ENCODE measurements at regions not wholly inside any gene's neighbourhood (a gene's known extent, or its start where the extent isn't known, plus 50 kb on each side); places are given as distances from the start of the nearest gene placed in this dataset.

GRCh38 chr20:53814060-53814459 lies 220.4 kb upstream of the ZNF217 start:
- H3K27me3 Mint-ChIP-seq (ENCODE audit: unreplicated experiment): no peaks in the 10 kb centered on the region
- no peak for DNase-seq (ENCODE audit: low spot score)
- H3K4me1 Mint-ChIP-seq (ENCODE audit: unreplicated experiment): no peaks in the 10 kb centered on the region
- no peaks in the 10 kb centered on the region for H3K9me3 Mint-ChIP-seq (ENCODE audit: unreplicated experiment)
- no peaks in the 10 kb centered on the region for H3K36me3 Mint-ChIP-seq (ENCODE audit: low read depth, unreplicated experiment)
- TF ChIP-seq, protein P1, sequence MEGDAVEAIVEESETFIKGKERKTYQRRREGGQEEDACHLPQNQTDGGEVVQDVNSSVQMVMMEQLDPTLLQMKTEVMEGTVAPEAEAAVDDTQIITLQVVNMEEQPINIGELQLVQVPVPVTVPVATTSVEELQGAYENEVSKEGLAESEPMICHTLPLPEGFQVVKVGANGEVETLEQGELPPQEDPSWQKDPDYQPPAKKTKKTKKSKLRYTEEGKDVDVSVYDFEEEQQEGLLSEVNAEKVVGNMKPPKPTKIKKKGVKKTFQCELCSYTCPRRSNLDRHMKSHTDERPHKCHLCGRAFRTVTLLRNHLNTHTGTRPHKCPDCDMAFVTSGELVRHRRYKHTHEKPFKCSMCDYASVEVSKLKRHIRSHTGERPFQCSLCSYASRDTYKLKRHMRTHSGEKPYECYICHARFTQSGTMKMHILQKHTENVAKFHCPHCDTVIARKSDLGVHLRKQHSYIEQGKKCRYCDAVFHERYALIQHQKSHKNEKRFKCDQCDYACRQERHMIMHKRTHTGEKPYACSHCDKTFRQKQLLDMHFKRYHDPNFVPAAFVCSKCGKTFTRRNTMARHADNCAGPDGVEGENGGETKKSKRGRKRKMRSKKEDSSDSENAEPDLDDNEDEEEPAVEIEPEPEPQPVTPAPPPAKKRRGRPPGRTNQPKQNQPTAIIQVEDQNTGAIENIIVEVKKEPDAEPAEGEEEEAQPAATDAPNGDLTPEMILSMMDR (IDR thresholded peaks at IDR 0.05; ENCODE audit: unreplicated experiment): no peak
- H3K4me3 Mint-ChIP-seq (ENCODE audit: unreplicated experiment): no peak overlapping the region
- no peak overlapping the region for H3K27ac Mint-ChIP-seq (ENCODE audit: unreplicated experiment)

DNA sequence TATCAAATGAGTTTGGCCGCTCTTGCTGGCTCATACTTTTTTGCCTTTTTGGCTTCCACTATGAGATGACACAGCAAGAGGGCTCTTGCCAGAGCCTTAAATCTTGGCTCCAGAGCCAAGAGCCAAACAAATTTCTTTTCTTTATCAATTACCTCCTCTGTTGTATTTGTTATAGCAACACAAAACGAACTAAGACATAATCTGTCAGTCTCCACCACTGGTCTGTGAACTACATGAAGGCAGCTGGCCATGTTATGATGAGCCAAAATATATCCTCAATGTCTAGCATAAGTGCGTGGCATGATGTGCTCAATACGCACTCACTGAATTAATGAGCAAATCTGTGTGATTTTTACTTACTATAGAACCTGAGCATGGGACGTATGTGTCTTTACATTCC lies 220.0 kb upstream of the ZNF217 start:
- no peaks in the 10 kb centered on the region for H3K4me1 Mint-ChIP-seq (ENCODE audit: unreplicated experiment)
- H3K27ac Mint-ChIP-seq (ENCODE audit: unreplicated experiment): no peak overlapping the region
- H3K9me3 Mint-ChIP-seq (ENCODE audit: unreplicated experiment): no peaks in the 10 kb centered on the region
- TF ChIP-seq, protein P1 (IDR thresholded peaks at IDR 0.05; ENCODE audit: unreplicated experiment): no peak
- no peaks in the 10 kb centered on the region for H3K36me3 Mint-ChIP-seq (ENCODE audit: low read depth, unreplicated experiment)
- no peaks in the 10 kb centered on the region for H3K27me3 Mint-ChIP-seq (ENCODE audit: unreplicated experiment)
- DNase-seq (ENCODE audit: low spot score): no peak
- no peak overlapping the region for H3K4me3 Mint-ChIP-seq (ENCODE audit: unreplicated experiment)

DNA sequence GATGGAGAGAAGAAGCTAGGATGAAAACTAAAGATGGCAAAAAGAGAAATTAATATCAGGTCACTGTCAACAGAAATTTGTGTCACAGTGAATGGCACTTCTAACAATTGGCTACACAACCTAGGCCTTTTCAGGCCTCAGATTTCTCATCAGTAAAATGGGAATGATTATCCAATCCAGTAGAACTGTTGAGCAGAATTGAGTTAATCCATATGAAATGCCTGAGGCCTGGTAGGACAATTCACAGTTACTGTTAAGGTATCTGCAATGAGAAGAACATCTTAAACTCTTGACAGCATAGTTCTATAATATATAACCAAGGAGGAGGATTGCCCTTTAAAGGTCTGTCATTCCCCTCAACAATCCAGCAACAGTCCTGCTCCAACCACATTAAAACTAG lies 217.9 kb upstream of the ZNF217 start:
- no peaks in the 10 kb centered on the region for H3K27me3 Mint-ChIP-seq (ENCODE audit: unreplicated experiment)
- H3K4me3 Mint-ChIP-seq (ENCODE audit: unreplicated experiment): no peak overlapping the region
- no peak overlapping the region for H3K27ac Mint-ChIP-seq (ENCODE audit: unreplicated experiment)
- H3K36me3 Mint-ChIP-seq (ENCODE audit: low read depth, unreplicated experiment): no peaks in the 10 kb centered on the region
- TF ChIP-seq, protein P1 (IDR thresholded peaks at IDR 0.05; ENCODE audit: unreplicated experiment): no peak
- DNase-seq (ENCODE audit: low spot score): no peak
- H3K4me1 Mint-ChIP-seq (ENCODE audit: unreplicated experiment): peaks cover 5% of the 10 kb centered on the region
- no peaks in the 10 kb centered on the region for H3K9me3 Mint-ChIP-seq (ENCODE audit: unreplicated experiment)

DNA sequence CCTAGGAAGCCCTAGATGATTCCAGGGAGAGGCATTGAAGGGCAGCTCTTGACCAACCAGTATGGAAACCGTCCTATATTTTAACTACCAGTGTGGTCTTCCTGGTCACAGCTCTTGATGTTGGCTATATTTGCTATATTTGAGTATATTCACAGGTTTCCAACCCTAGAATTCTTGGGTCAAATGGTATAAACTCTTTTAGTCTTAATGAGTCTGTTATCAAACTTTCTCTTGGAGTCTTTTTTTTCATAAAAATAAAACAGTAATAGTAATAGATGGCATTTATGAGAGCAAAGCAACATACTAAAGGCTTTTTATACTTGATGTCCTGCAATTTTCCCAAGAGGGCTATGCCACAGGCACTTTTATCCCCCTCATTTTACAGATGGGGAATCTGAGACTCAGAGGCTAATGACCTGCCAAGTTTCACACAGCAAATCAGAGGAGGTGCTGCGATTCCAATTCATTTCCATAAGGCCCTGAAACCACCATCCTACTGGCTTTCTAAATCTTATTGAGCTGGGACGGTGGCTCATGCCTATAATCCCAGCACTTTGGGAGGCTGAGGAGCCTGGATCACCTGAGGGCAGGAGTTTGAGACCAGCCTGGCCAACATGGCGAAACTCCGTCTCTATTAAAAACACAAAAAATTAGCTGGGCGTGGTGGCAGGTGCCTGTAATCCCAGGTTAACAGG lies 217.2 kb upstream of the ZNF217 start:
- TF ChIP-seq, protein P1 (IDR thresholded peaks at IDR 0.05; ENCODE audit: unreplicated experiment): no peak
- no peaks in the 10 kb centered on the region for H3K27me3 Mint-ChIP-seq (ENCODE audit: unreplicated experiment)
- H3K27ac Mint-ChIP-seq (ENCODE audit: unreplicated experiment): no peak overlapping the region
- no peaks in the 10 kb centered on the region for H3K9me3 Mint-ChIP-seq (ENCODE audit: unreplicated experiment)
- DNase-seq (ENCODE audit: low spot score): no peak
- peaks cover 5% of the 10 kb centered on the region for H3K4me1 Mint-ChIP-seq (ENCODE audit: unreplicated experiment)
- no peaks in the 10 kb centered on the region for H3K36me3 Mint-ChIP-seq (ENCODE audit: low read depth, unreplicated experiment)
- no peak overlapping the region for H3K4me3 Mint-ChIP-seq (ENCODE audit: unreplicated experiment)

- no peaks in the 10 kb centered on the region for H3K9me3 Mint-ChIP-seq (ENCODE audit: unreplicated experiment)
- DNase-seq (ENCODE audit: low spot score): no peak
- TF ChIP-seq, protein P1 (IDR thresholded peaks at IDR 0.05; ENCODE audit: unreplicated experiment): no peak
- H3K4me3 Mint-ChIP-seq (ENCODE audit: unreplicated experiment): no peak overlapping the region
- peaks cover 5% of the 10 kb centered on the region for H3K4me1 Mint-ChIP-seq (ENCODE audit: unreplicated experiment)
- no peak overlapping the region for H3K27ac Mint-ChIP-seq (ENCODE audit: unreplicated experiment)
- H3K27me3 Mint-ChIP-seq (ENCODE audit: unreplicated experiment): no peaks in the 10 kb centered on the region
- no peaks in the 10 kb centered on the region for H3K36me3 Mint-ChIP-seq (ENCODE audit: low read depth, unreplicated experiment)
Measured at GRCh38 chr20:53809728-53810365, 216.2 kb upstream of the ZNF217 start.
